WERI-Rb-1 (cell line): ENCODE measurements at regions not wholly inside any gene's neighbourhood (a gene's known extent, or its start where the extent isn't known, plus 50 kb on each side); places are given as distances from the start of the nearest gene placed in this dataset.

ENCODE experiments used
- DNase-seq: peaks from one replicate; pipeline ENCODE4 v3.0.0-alpha.2; 2020
- H3K27ac ChIP-seq: fragments of 250-450 bp; sonication (Bioruptor Pico); 2 replicates; pipeline ENCODE4 v1.5.1; 2020; ENCODE audit warnings: mild to moderate bottlenecking, moderate library complexity
- H3K27me3 ChIP-seq: fragments of 250-450 bp; sonication (Bioruptor Pico); 2 replicates; pipeline ENCODE4 v1.5.1; 2021; ENCODE audit warnings: mild to moderate bottlenecking, low read depth, moderate library complexity; ENCODE audit not compliant: insufficient read depth, severe bottlenecking
- H3K36me3 ChIP-seq: fragments of 250-450 bp; sonication (Bioruptor Pico); 2 replicates; pipeline ENCODE4 v1.5.1; 2020; ENCODE audit warnings: mild to moderate bottlenecking, moderate library complexity
- H3K4me3 ChIP-seq: 2 replicates; pipeline ENCODE4 v1.5.1; 2011; ENCODE audit warnings: low read depth, mild to moderate bottlenecking, control low read depth, low read length
- H3K9me3 ChIP-seq: fragments of 250-450 bp; sonication (Bioruptor Pico); 2 replicates; pipeline ENCODE4 v1.5.1; 2021; ENCODE audit warnings: mild to moderate bottlenecking, moderate library complexity; ENCODE audit not compliant: severe bottlenecking
- CTCF ChIP-seq: IDR thresholded peaks from 2 replicates; pipeline ENCODE4 v1.5.1; 2011; ENCODE audit warnings: low read depth, mild to moderate bottlenecking, control low read depth, inconsistent platforms, low read length

- no peak for TF ChIP-seq CTCF
- H3K36me3 ChIP-seq = no peaks in the 10 kb centered on the region
- H3K27ac ChIP-seq = no peak overlapping the region
- H3K9me3 ChIP-seq = no peaks in the 10 kb centered on the region
- H3K4me3 ChIP-seq = no peak overlapping the region
- H3K27me3 ChIP-seq = no peaks in the 10 kb centered on the region
- no peak for DNase-seq
Observed at GRCh38 chr1:108075055-108075454, 110.1 kb upstream of the VAV3 start.

GRCh38 chr1:108072776-108073175 lies 107.8 kb upstream of the VAV3 start:
- Histone ChIP-seq H3K27ac (no peak overlapping the region), H3K36me3 (no peaks in the 10 kb centered on the region), H3K9me3 (no peaks in the 10 kb centered on the region), H3K4me3 (no peak overlapping the region), H3K27me3 (no peaks in the 10 kb centered on the region)
- DNase-seq = no peak
- no peak for TF ChIP-seq CTCF

GRCh38 chr1:108072212-108072611 lies 107.2 kb upstream of the VAV3 start:
- no peaks in the 10 kb centered on the region for H3K36me3 ChIP-seq

GRCh38 chr1:108071601-108072000 lies 106.6 kb upstream of the VAV3 start:
- no peaks in the 10 kb centered on the region for H3K36me3 ChIP-seq
- H3K4me3 ChIP-seq = no peak overlapping the region
- H3K27me3 ChIP-seq = no peaks in the 10 kb centered on the region
- H3K27ac ChIP-seq = no peak overlapping the region
- no peaks in the 10 kb centered on the region for H3K9me3 ChIP-seq
- TF ChIP-seq CTCF = no peak
- DNase-seq = no peak

More at GRCh38 chr1:108072212-108072611, 107.2 kb upstream of the VAV3 start:
- no peaks in the 10 kb centered on the region for H3K9me3 ChIP-seq
- TF ChIP-seq CTCF = no peak
- DNase-seq = no peak
- H3K4me3 ChIP-seq = no peak overlapping the region
- H3K27ac ChIP-seq = no peak overlapping the region
- H3K27me3 ChIP-seq = no peaks in the 10 kb centered on the region

GRCh38 chr1:108070662-108071061 lies 105.7 kb upstream of the VAV3 start:
- Histone ChIP-seq H3K27me3 (no peaks in the 10 kb centered on the region), H3K4me3 (no peak overlapping the region), H3K9me3 (no peaks in the 10 kb centered on the region), H3K27ac (no peak overlapping the region), H3K36me3 (no peaks in the 10 kb centered on the region)
- no peak for DNase-seq
- no peak for TF ChIP-seq CTCF

GRCh38 chr1:108067884-108068540 lies 103.0 kb upstream of the VAV3 start:
- Histone ChIP-seq H3K27ac (no peak overlapping the region), H3K36me3 (no peaks in the 10 kb centered on the region), H3K4me3 (no peak overlapping the region), H3K9me3 (no peaks in the 10 kb centered on the region), H3K27me3 (no peaks in the 10 kb centered on the region)
- no peak for DNase-seq
- TF ChIP-seq CTCF = no peak
